GM18520 (cell line): ENCODE measurements at regions not wholly inside any gene's neighbourhood (a gene's known extent, or its start where the extent isn't known, plus 50 kb on each side); places are given as distances from the start of the nearest gene placed in this dataset.
"Not testable (repeated sequence)": the region's sequence is repeated elsewhere in the genome, so short reads cannot be mapped to it uniquely, and the experiment has no call there.

Experiments
- ATAC-seq: cut with Tn5 transposase; IDR thresholded peaks from one replicate; pipeline ENCODE4 v1.9.1; 2021; ENCODE audit not compliant: unreplicated experiment

GRCh38 chr1:120609834-120610233, 113.9 kb upstream of the NBPF26 start:
- not testable (repeated sequence) for ATAC-seq

GRCh38 chr1:120614931-120615639, 108.7 kb upstream of the NBPF26 start:
- ATAC-seq, result not testable (repeated sequence)

- ATAC-seq, result not testable (repeated sequence)
These were observed 106.3 kb upstream of the NBPF26 start for GRCh38 chr1:120617493-120617892.

- not testable (repeated sequence) for ATAC-seq
These were observed 103.7 kb upstream of the NBPF26 start for GRCh38 chr1:120619867-120620692.

GRCh38 chr1:120620693-120620969, 103.1 kb upstream of the NBPF26 start:
- ATAC-seq, result not testable (repeated sequence)

- ATAC-seq, result not testable (repeated sequence)
These were observed 102.5 kb upstream of the NBPF26 start for GRCh38 chr1:120621278-120621677.

GRCh38 chr1:120623539-120623938, 100.2 kb upstream of the NBPF26 start:
- not testable (repeated sequence) for ATAC-seq

- ATAC-seq, result not testable (repeated sequence)
These were observed 99.1 kb upstream of the NBPF26 start for GRCh38 chr1:120624565-120625064.

- not testable (repeated sequence) for ATAC-seq
These were observed 93.8 kb upstream of the NBPF26 start for GRCh38 chr1:120629832-120630455.

- not testable (repeated sequence) for ATAC-seq
These were observed 88.6 kb upstream of the NBPF26 start for GRCh38 chr1:120634816-120635806.

- not testable (repeated sequence) for ATAC-seq
These were observed 83.3 kb upstream of the NBPF26 start for GRCh38 chr1:120640261-120641013.

- ATAC-seq, result not testable (repeated sequence)
These were observed 82.8 kb upstream of the NBPF26 start for GRCh38 chr1:120641014-120641302.

- not testable (repeated sequence) for ATAC-seq
These were observed 76.6 kb upstream of the NBPF26 start for GRCh38 chr1:120647182-120647581.

- ATAC-seq, result not testable (repeated sequence)
These were observed 74.7 kb upstream of the NBPF26 start for GRCh38 chr1:120648915-120649623.

- not testable (repeated sequence) for ATAC-seq
These were observed 74.0 kb upstream of the NBPF26 start for GRCh38 chr1:120649730-120650129.

- not testable (repeated sequence) for ATAC-seq
These were observed 69.6 kb upstream of the NBPF26 start for GRCh38 chr1:120654114-120654513.

GRCh38 chr1:120655394-120655793, 68.4 kb upstream of the NBPF26 start:
- not testable (repeated sequence) for ATAC-seq

GRCh38 chr1:120656116-120656515, 67.6 kb upstream of the NBPF26 start:
- ATAC-seq, result not testable (repeated sequence)

- ATAC-seq, result not testable (repeated sequence)
These were observed 65.9 kb upstream of the NBPF26 start for GRCh38 chr1:120657804-120658203.
